ENCODE measurements at regions not wholly inside any gene's neighbourhood (a gene's known extent, or its start where the extent isn't known, plus 50 kb on each side); places are given as distances from the start of the nearest gene placed in this dataset.

GRCh38 chr2:144048631-144049060 lies 471.3 kb downstream of the ZEB2 start (continued):
- no peak for TF ChIP-seq KAT7 (CRISPR knock-in tag; IDR thresholded peaks at IDR 0.05; ENCODE audit: borderline replicate concordance)
- no peak for TF ChIP-seq KLF1 (tag; IDR thresholded peaks at IDR 0.05)
- TF ChIP-seq THAP12 (CRISPR knock-in tag; IDR thresholded peaks at IDR 0.05): no peak
- TF ChIP-seq ZNF395 (CRISPR knock-in tag; IDR thresholded peaks at IDR 0.05): no peak
- TF ChIP-seq NFYB (IDR thresholded peaks at IDR 0.05; ENCODE audit: extremely low read depth, insufficient read length): no peak
- TF ChIP-seq TSC22D4 (tag; IDR thresholded peaks at IDR 0.05): no peak
- TF ChIP-seq, protein P1, sequence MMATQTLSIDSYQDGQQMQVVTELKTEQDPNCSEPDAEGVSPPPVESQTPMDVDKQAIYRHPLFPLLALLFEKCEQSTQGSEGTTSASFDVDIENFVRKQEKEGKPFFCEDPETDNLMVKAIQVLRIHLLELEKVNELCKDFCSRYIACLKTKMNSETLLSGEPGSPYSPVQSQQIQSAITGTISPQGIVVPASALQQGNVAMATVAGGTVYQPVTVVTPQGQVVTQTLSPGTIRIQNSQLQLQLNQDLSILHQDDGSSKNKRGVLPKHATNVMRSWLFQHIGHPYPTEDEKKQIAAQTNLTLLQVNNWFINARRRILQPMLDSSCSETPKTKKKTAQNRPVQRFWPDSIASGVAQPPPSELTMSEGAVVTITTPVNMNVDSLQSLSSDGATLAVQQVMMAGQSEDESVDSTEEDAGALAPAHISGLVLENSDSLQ (IDR thresholded peaks at IDR 0.05): no peak
- TF ChIP-seq ZNF274 (IDR thresholded peaks at IDR 0.05; ENCODE audit: borderline replicate concordance, low read depth, low read length): no peak
- no peak for TF ChIP-seq HSF4 (CRISPR knock-in tag; IDR thresholded peaks at IDR 0.05; ENCODE audit: borderline replicate concordance)
- TF ChIP-seq ETS2 (tag; IDR thresholded peaks at IDR 0.05; ENCODE audit: borderline replicate concordance, poor library complexity, severe bottlenecking): no peak
- no peak for TF ChIP-seq SRF (CRISPR knock-in tag; IDR thresholded peaks at IDR 0.05)
- TF ChIP-seq CBFA2T3 (IDR thresholded peaks at IDR 0.05): peak; percentile 81
- peak; percentile 58; the same call in 1 of the 2 replicates for TF ChIP-seq BHLHE40 (IDR thresholded peaks at IDR 0.05; ENCODE audit: low read length)
- no peak for TF ChIP-seq FOXA1 (IDR thresholded peaks at IDR 0.05; ENCODE audit: borderline replicate concordance)
- TF ChIP-seq HDAC2 (IDR thresholded peaks at IDR 0.05): no peak
- no peak for TF ChIP-seq GATAD2B (IDR thresholded peaks at IDR 0.05; ENCODE audit: borderline replicate concordance)
- peak; percentile 69 for TF ChIP-seq EGR1 (conservative IDR thresholded peaks at IDR 0.05)
- no peak for TF ChIP-seq ZNF212 (CRISPR knock-in tag; IDR thresholded peaks at IDR 0.05)
- no peak for TF ChIP-seq ZBTB12 (CRISPR knock-in tag; IDR thresholded peaks at IDR 0.05)
- no peak for TF ChIP-seq EHMT2 (IDR thresholded peaks at IDR 0.05)
- TF ChIP-seq MTA2 (IDR thresholded peaks at IDR 0.05; ENCODE audit: low read depth): peak; percentile 66
- peak; percentile 59 for TF ChIP-seq KLF16 (IDR thresholded peaks at IDR 0.05)
- TF ChIP-seq MIER1 (IDR thresholded peaks at IDR 0.05; ENCODE audit: low read depth): no peak
- no peak for TF ChIP-seq ZNF830 (CRISPR knock-in tag; IDR thresholded peaks at IDR 0.05)
- TF ChIP-seq VEZF1 (CRISPR knock-in tag; IDR thresholded peaks at IDR 0.05): peak; percentile 76
